NCI-H82 treated with DMSO at 0.1 percent for 48 hours (cell line): ENCODE measurements at regions not wholly inside any gene's neighbourhood (a gene's known extent, or its start where the extent isn't known, plus 50 kb on each side); places are given as distances from the start of the nearest gene placed in this dataset.

Experiments
- DNase-seq: peaks from one replicate; lab custom pipeline; 2025; ENCODE audit not compliant: unreplicated experiment; lab: John Stamatoyannopoulos, UW

DNA sequence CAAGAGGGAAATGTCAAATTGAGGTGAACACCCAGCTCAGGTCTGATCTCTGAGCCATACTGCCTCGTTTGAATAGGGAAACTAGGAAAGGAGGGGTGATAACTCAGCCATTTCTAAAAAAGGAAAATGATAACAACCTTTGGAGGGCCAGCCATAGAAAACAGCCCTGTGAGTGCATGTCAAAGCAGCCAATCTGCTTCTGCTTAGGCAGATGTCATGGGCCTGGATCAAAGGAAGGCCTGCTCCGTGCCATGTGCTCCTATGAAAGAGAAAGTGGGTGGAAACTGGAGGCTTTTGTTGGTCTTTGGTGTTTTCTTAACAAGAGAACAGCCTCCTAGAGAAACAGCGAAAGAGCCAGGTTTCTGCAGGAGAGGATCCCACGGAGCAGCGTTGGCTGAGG is 428.0 kb downstream of the DHX35 start:
- DNase-seq, result no peak

DNA sequence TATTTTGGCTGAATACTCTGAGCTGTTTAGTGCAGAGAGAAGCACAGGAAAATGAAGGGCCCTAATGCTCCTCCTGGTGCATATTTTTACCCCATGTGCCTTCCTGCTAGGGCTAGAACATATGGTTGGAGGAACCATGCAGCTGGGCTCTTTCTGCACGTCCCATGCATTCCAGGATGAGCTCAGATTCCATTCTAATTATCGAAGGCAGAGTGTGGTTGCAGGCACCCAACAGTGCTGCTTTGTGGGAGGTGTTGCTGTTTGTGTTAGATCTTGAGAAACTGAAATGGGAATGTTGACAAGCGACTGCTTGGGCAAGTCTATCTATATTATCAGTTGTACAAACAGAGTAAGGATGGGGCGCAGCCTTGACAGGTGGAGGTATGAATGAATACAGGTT is 419.5 kb downstream of the DHX35 start:
- no peak for DNase-seq

- no peak for DNase-seq
These were observed 416.6 kb downstream of the DHX35 start for GRCh38 chr20:39378776-39379175.

DNA sequence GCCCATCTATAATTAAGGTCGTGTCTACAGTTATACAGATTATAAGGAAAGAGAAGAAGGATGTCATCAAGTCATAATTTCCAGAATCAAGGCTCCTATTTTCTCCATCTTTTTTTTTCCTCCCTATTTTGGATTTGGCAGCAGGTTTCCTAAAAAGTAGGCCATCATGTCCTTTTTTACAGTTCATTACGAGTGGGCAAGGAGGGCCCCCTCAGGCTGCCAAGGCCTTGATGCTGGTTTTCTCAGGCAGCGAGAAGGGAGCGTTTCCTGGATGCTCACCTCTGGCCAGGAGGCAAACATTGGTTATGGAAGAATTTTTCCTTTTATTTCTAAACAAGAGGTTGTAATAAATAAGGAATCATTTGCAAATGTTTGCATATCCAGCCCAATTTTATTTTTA is 414.6 kb downstream of the DHX35 start:
- no peak for DNase-seq

GRCh38 chr20:39364320-39364719 is 402.2 kb downstream of the DHX35 start:
- DNase-seq, result no peak

DNA sequence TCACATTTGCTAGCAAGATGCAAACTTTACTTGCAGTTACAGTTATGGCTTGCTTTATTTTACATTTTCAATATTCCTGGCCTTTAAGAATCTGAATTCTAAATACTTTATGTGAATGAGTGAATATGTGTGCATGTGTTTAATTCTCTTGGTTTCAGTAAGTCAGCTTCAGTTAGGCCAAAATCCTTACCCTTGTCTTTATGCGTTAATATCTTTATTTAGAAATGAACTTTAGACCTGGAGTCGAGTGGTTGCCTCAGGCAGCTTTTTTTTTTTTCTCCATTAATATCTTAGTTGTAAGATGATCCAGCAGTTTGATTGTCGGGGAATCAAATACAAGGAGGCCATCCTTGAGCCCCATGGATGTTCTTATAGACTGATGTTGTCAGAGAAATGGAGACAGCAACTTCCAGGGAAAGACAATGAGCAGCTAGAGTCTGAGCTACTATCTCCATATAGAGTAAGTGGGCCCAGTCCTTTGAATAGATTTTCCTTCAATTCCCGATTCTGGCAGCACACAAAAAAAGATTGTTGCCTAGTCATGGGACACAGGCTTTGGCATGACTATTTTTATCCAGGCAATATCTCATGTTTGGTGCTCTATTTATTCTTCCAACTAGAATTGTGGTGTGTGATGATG is 398.0 kb downstream of the DHX35 start:
- no peak for DNase-seq

DNA sequence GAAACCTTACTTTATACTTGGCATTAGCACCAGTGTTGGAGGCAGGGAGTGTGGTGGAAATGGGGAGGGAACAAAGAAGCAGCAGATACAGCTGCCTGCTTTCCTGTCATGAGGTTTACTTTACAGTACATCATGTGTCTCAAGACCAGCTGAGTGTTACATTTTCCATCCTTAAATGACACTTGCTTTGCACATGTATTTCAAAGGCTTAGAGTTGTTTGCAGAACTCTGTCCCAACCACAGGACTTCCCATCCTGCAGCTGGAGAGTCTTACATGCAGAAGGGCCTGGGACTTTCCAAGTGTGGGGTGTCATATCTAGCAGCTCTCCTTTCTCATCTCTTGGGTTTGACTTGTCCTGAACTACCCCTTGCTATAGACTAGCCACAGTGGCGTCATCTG is 395.9 kb downstream of the DHX35 start:
- DNase-seq, result no peak

- no peak for DNase-seq
These were observed 394.8 kb downstream of the DHX35 start for GRCh38 chr20:39356908-39357307.

DNA sequence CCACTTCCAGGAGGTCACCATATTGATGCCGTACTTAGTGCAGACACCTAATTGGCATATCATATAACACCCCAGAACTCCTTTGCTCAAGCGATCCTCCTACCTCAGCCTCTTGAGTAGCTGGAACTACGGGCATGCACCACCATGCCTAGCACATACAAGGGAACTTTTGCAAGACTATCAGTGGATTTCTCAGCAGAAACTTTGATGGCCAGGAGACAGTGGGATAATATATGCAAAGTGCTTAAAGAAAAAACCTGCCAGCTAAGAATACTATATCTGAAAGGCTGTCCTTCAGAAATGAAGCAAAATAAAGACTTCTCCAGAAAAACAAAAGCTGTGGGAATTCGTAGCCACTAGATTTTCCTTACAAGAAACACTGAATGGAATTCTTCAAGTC is 387.1 kb downstream of the DHX35 start:
- no peak for DNase-seq

- no peak for DNase-seq
These were observed 385.5 kb downstream of the DHX35 start for GRCh38 chr20:39347626-39348025.

- DNase-seq, result no peak
These were observed 380.3 kb downstream of the DHX35 start for GRCh38 chr20:39342463-39342862.

- DNase-seq, result no peak
These were observed 376.6 kb downstream of the DHX35 start for GRCh38 chr20:39338469-39339376.

GRCh38 chr20:39333211-39333610 is 371.1 kb downstream of the DHX35 start:
- DNase-seq, result no peak

GRCh38 chr20:39328347-39328746 is 366.2 kb downstream of the DHX35 start:
- no peak for DNase-seq

DNA sequence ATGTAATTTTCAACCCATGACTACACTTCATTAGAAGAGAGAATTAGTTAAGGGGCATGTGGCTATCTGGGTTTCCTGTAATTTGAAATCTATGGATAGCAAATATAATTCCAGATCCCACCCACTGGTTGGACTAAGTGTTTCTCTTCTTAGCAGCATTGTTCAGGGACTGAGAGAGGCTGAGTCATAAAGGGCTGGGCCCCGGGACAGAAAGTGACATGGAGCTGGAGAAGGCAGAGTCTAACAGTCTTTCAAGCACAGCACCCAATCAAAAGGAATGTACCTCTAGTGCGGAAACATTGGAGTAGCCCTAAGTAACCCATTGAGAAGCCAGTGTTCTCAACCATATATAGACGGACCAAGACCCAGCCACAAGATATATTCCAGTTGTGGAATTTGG is 363.9 kb downstream of the DHX35 start:
- DNase-seq, result no peak

GRCh38 chr20:39318911-39319310 is 356.8 kb downstream of the DHX35 start:
- DNase-seq, result no peak

DNA sequence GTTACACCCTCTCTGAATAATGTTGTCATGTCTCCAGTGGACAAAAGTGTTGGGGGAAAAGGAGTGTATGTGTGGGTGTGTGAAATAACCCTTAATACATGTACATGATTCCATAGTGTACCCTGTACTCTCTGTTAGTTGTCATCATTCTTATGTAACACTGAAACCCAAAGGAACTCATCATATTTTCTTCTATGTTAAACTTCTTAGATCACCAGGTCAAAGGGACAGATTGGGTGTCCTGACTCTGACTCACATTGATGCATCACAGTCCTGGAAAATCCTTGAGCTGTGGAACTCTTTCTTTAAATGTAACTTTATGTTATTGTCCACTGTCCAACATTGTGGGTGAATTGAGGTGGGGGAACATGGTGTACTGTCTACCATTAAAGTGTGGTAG is 350.5 kb downstream of the DHX35 start:
- DNase-seq, result no peak

GRCh38 chr20:39311851-39312506 is 349.8 kb downstream of the DHX35 start:
- DNase-seq, result no peak

GRCh38 chr20:39310363-39310995 is 348.3 kb downstream of the DHX35 start:
- no peak for DNase-seq

DNA sequence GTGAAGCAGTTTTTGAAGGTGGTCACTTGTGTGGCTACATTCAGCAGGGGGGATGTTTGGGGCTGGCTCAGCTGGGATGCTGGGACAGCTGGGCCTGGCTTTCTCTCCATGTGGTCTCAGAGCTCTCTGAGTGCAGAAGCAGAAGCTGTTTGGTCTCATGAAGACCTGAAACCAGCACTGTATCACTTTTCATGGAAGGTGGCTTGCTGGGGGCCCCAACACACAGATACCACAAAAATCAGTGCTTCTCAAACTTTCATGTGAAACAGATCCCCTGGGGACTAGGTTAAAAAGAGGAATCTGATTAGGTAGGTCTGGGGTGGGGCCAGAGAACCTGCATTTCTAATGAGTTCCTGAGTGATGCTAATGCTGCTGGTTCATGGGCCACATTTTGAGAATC is 347.3 kb downstream of the DHX35 start:
- DNase-seq, result no peak

GRCh38 chr20:39302312-39302711 is 340.2 kb downstream of the DHX35 start:
- DNase-seq, result no peak

DNA sequence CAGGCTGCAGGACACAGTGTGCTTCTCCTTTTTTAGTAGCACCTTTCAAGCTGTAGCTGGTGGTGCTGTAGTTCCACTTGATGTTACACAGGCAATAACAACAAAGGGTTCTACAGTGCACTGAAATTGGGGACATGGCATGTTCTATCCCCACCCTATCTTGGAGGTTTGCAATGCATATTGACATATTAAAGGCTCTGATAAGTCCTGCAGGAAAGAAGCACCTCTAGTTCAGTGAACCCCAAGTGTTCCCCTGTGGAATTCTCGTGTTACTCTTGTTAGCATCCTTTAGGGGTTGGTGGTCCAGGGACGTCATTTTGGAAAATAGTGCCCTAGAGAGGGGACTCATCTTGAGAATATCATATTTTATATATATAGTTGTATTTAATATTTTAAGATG is 337.6 kb downstream of the DHX35 start:
- DNase-seq, result no peak
